GM19240 (cell line): ENCODE measurements at regions not wholly inside any gene's neighbourhood (a gene's known extent, or its start where the extent isn't known, plus 50 kb on each side); places are given as distances from the start of the nearest gene placed in this dataset.

Source experiments
- DNase-seq: peaks from one replicate; pipeline ENCODE4 v3.0.0; 2011; ENCODE audit warnings: low spot score; ENCODE audit not compliant: insufficient read length

GRCh38 chr12:22899184-22899583 is 274.2 kb downstream of the ETNK1 start:
- no peak for DNase-seq

- DNase-seq, result no peak
Observed at GRCh38 chr12:22900401-22900800, 275.4 kb downstream of the ETNK1 start.

GRCh38 chr12:22904485-22904884 is 279.5 kb downstream of the ETNK1 start:
- DNase-seq, result no peak

DNA sequence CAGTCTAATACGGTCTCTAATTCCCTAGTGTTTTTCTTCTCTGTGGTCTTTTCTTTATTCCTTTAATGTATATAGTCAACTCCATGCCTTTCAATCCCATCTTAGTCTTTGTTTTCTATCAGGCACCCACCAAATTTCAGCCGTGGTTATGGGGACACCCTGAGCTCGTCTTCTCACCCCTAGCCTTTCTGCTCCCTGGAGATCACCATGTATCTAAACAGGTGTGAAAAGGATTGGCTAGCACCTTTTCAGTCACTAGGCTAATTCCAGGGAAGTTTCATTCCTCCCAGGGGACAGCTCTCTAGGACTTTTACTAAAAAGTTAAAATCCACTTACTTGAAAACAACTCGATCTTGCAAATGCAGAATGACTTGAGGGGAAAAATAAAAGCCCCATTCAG is 291.3 kb downstream of the ETNK1 start:
- DNase-seq, result no peak

GRCh38 chr12:22916815-22917214 is 291.8 kb downstream of the ETNK1 start:
- DNase-seq, result no peak

GRCh38 chr12:22919883-22920282 is 294.9 kb downstream of the ETNK1 start:
- DNase-seq, result no peak

GRCh38 chr12:22923768-22924167 is 298.8 kb downstream of the ETNK1 start:
- DNase-seq, result no peak

- no peak for DNase-seq
Observed at GRCh38 chr12:22924391-22924790, 299.4 kb downstream of the ETNK1 start.

DNA sequence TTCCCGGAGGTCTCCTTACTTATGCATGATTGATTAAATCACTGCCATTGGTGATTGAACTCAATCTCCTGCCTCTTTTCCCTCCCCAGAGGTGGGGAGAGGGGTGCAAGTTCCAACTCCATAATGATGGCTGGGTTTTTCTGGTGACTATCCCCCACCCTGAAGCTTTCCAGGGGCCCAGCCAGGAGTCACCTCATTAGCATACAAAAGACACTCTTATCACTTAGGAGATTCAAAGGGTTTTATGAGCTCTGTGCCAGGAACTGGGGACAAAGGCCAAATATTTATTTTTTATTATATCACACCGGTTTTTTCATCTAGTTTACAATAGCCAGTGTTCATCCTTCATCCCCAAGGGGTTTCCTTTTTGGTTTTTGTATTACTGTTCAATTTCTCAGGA is 300.7 kb downstream of the ETNK1 start:
- no peak for DNase-seq

- no peak for DNase-seq
Observed at GRCh38 chr12:22932431-22932830, 307.5 kb downstream of the ETNK1 start.

DNA sequence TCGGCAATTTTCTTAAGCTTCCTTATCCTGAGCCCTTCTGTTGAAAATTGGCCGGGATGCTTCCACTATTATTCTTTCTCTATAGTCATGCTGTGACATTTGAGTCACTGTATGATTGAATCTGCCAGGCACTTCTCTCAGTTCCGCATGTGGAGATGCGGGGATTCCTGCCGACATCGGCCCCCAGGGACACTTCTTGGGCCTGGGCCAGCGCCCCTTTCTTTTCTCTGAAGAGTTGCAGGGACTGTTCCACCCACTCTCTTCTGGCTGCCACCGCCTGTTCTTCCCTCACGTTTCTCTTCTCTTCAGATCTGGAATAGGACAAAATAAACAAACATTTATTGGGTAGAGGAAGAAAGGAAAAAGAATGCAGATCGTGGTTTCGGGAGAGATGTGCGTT is 310.1 kb downstream of the ETNK1 start:
- no peak for DNase-seq

- DNase-seq, result no peak
Observed at GRCh38 chr12:22935501-22935900, 310.5 kb downstream of the ETNK1 start.

- DNase-seq, result no peak
Observed at GRCh38 chr12:22938323-22938722, 313.4 kb downstream of the ETNK1 start.

GRCh38 chr12:22951206-22951605 is 326.2 kb downstream of the ETNK1 start:
- no peak for DNase-seq

GRCh38 chr12:22956690-22957089 is 331.7 kb downstream of the ETNK1 start:
- DNase-seq, result no peak

GRCh38 chr12:22967171-22967570 is 342.2 kb downstream of the ETNK1 start:
- DNase-seq, result no peak

GRCh38 chr12:22969521-22969920 is 344.6 kb downstream of the ETNK1 start:
- no peak for DNase-seq

DNA sequence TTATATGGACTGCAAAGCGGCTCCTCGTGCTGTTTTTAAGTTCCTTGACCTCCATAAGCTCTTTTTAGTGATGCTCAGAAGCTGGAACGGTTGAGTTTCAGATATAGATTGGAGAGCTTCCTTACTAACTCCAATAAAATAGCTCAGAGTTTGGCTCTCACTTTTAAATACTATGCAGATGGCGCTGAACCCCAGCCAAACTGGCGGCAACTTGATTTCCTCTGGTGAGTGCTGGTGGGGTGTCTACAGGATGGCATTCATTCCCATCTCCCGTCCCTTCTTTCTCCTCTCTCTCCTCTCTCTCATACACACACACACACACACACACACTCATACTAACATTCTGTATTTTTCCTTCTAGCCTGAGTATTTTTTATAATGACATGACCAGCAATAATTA is 346.3 kb downstream of the ETNK1 start:
- no peak for DNase-seq

DNA sequence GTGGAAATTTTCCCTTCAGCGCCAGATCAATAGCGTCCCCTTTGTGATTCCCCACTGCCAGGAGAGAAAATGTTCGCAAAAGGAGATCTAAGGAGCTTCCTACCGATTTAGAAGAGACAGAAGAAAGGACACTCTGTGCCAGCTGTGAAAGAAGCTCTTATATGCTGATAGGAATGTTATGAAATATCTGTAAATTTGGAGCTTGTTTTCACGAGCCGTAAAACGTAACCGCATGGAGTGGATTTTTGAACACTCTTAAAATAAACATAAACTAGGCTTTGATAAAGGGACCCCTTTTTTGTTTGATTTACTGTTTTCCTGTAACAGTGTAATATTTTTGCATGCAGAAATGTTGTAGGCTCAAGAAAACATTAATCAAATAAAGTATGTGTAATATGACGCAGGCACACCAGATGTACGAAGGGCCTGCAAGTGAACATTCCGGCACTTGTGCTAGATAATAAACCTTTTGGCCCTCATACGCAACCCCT is 346.8 kb downstream of the ETNK1 start:
- no peak for DNase-seq

DNA sequence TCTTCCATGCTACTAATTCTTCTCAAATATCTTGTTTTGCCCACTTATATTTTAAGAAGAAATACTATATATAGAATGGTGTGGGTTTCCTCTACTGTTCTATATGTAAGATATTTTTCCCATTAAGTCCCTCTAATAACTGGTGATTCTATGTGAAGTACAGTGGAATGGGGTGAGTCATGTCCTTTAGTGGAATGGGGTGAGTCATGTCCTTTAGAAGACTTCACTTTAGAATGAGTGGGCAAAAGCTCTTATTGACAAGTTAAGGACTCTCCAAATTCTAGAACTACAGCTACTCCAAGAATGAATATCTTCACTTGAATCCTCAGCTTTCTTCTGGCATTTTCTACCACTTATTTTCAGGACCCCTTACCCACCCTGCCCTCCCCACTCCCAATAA is 349.9 kb downstream of the ETNK1 start:
- DNase-seq, result no peak

DNA sequence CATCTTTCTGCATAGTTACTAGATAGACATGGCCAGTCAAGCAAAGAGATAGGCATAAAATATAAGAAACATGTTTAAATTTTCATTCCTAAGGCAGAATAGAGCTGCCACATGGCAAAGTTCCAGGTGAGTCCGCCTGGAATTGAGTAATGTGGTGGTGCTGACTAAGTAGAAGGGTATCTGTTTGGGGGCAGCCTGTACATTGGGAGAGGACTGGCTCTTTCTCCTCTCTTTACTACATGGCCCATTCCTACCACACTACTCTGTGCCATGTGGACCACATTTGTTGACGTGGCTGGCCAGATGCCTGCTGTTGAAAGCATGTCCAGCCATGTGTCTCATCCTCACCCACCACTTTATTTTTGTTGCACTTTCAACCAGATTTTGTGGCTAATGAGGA is 354.0 kb downstream of the ETNK1 start:
- no peak for DNase-seq

- no peak for DNase-seq
Observed at GRCh38 chr12:22979854-22980469, 355.0 kb downstream of the ETNK1 start.

DNA sequence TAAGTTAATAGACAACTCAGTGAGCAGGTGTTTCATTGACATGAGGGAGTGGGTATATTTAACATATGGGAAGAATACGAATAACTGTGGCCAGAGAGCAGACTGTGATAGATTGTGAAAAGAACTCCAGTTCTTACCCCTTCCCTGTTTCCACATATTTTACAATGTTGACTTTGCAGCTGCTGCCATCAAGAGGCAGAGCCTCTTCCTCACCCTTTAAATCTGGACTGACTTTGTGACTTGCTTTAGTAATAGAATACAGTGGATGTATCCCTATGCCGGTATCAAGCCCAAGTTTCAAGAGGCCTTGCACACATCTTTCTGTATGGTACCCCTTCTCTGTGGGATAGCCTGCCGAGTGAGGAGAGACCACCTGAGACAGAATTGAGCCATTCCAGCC is 356.7 kb downstream of the ETNK1 start:
- no peak for DNase-seq

- no peak for DNase-seq
Observed at GRCh38 chr12:22982635-22983034, 357.7 kb downstream of the ETNK1 start.
